ENCODE measurements at regions not wholly inside any gene's neighbourhood (a gene's known extent, or its start where the extent isn't known, plus 50 kb on each side); places are given as distances from the start of the nearest gene placed in this dataset.

- ChIA-PET CTCF (no interaction called here), POLR2A (no interaction called here)
- no peaks in the 10 kb centered on the region for H3K4me1 Mint-ChIP-seq
- no peaks in the 10 kb centered on the region for H3K27me3 Mint-ChIP-seq
- H3K27ac Mint-ChIP-seq: no peak overlapping the region
- intact Hi-C loops (cut with micrococcal nuclease): no loop called here
- DNase-seq (no peak), ATAC-seq (ENCODE audit: low read depth) (no peak)
- no peaks in the 10 kb centered on the region for H3K36me3 Mint-ChIP-seq (ENCODE audit: low read depth)
- no peak for TF ChIP-seq CTCF (IDR thresholded peaks at IDR 0.05)
- peaks cover 9% of the 10 kb centered on the region for H3K9me3 Mint-ChIP-seq
- no peak overlapping the region for H3K4me3 Mint-ChIP-seq
These were observed 808.8 kb downstream of the GALC start for GRCh38 chr14:87184180-87184579.

- intact Hi-C loops (cut with micrococcal nuclease): no loop called here
These were observed 811.7 kb downstream of the GALC start for GRCh38 chr14:87181288-87181687.

GRCh38 chr14:87179936-87180335 is 813.0 kb downstream of the GALC start:
- Mint-ChIP-seq H3K9me3 (peaks cover 6% of the 10 kb centered on the region), H3K4me1 (no peaks in the 10 kb centered on the region), H3K36me3 (ENCODE audit: low read depth) (no peaks in the 10 kb centered on the region), H3K27ac (no peak overlapping the region), H3K27me3 (no peaks in the 10 kb centered on the region), H3K4me3 (no peak overlapping the region)
- no peak for TF ChIP-seq CTCF (IDR thresholded peaks at IDR 0.05)
- CTCF ChIA-PET: no interaction called here
- DNase-seq (no peak), ATAC-seq (ENCODE audit: low read depth) (no peak)
- intact Hi-C loops (cut with micrococcal nuclease): no loop called here
- POLR2A ChIA-PET: no interaction called here

More at GRCh38 chr14:87181288-87181687, 811.7 kb downstream of the GALC start:
- H3K9me3 Mint-ChIP-seq: peaks cover 6% of the 10 kb centered on the region
- no peak overlapping the region for H3K4me3 Mint-ChIP-seq
- ATAC-seq (ENCODE audit: low read depth): no peak
- no peak for TF ChIP-seq CTCF (IDR thresholded peaks at IDR 0.05)
- no peak for DNase-seq
- no peak overlapping the region for H3K27ac Mint-ChIP-seq
- CTCF ChIA-PET: no interaction called here
- H3K4me1 Mint-ChIP-seq: no peaks in the 10 kb centered on the region
- H3K27me3 Mint-ChIP-seq: no peaks in the 10 kb centered on the region
- H3K36me3 Mint-ChIP-seq (ENCODE audit: low read depth): no peaks in the 10 kb centered on the region
- POLR2A ChIA-PET: no interaction called here

- intact Hi-C loops (cut with micrococcal nuclease): no loop called here
- Mint-ChIP-seq H3K9me3 (peaks cover 2% of the 10 kb centered on the region), H3K27me3 (no peaks in the 10 kb centered on the region), H3K4me3 (no peak overlapping the region), H3K4me1 (no peaks in the 10 kb centered on the region), H3K27ac (no peak overlapping the region), H3K36me3 (ENCODE audit: low read depth) (no peaks in the 10 kb centered on the region)
- no peak for TF ChIP-seq CTCF (IDR thresholded peaks at IDR 0.05)
- ATAC-seq (ENCODE audit: low read depth) (no peak), DNase-seq (no peak)
- ChIA-PET POLR2A (no interaction called here), CTCF (no interaction called here)
These were observed 814.7 kb downstream of the GALC start for GRCh38 chr14:87178277-87178676.

- ATAC-seq (ENCODE audit: low read depth) (no peak), DNase-seq (no peak)
- H3K27ac Mint-ChIP-seq: no peak overlapping the region
- H3K27me3 Mint-ChIP-seq: no peaks in the 10 kb centered on the region
- no peaks in the 10 kb centered on the region for H3K36me3 Mint-ChIP-seq (ENCODE audit: low read depth)
- H3K4me3 Mint-ChIP-seq: no peak overlapping the region
- ChIA-PET POLR2A (no interaction called here), CTCF (no interaction called here)
- intact Hi-C loops (cut with micrococcal nuclease): no loop called here
- no peak for TF ChIP-seq CTCF (IDR thresholded peaks at IDR 0.05)
- no peaks in the 10 kb centered on the region for H3K4me1 Mint-ChIP-seq
- peaks cover 2% of the 10 kb centered on the region for H3K9me3 Mint-ChIP-seq
These were observed 817.8 kb downstream of the GALC start for GRCh38 chr14:87175175-87175574.
